Endothelial cell of umbilical vein (primary cell): ENCODE measurements at regions not wholly inside any gene's neighbourhood (a gene's known extent, or its start where the extent isn't known, plus 50 kb on each side); places are given as distances from the start of the nearest gene placed in this dataset.

Experiments used
- BruUV-seq: library from RNA; stranded (reverse); fragments of 400-500 nt; replicated peaks from 2 replicates; lab custom pipeline; 2021; lab: Mats Ljungman, UMichigan
- CTCF ChIA-PET: fragments of 300-600, 350-600 bp; sonication (Branson Sonifier 250); formaldehyde crosslinking; loops from one replicate; lab custom pipeline; 2021; ENCODE audit warnings: antibody characterized with exemption, inconsistent platforms; lab: Charles Lee
- POLR2A ChIA-PET: fragments of 300-600, 350-600 bp; sonication (Branson Sonifier 250); formaldehyde crosslinking; loops from one replicate; lab custom pipeline; 2021; ENCODE audit warnings: antibody characterized with exemption, inconsistent platforms; lab: Charles Lee
- DNase-seq: peaks from one replicate; pipeline ENCODE4 v3.0.0-alpha.2; 2011; ENCODE audit warnings: low read depth, low spot score
- FAIRE-seq: peaks from 2 replicates; lab custom pipeline; 2011; peaks lifted over from hg19 to GRCh38; lab: Jason Lieb, UNC
- H2AFZ ChIP-seq: 2 replicates; pipeline ENCODE4 v1.6.0; 2012; ENCODE audit warnings: low read depth, low read length, control low read depth, inconsistent platforms
- H3K27ac ChIP-seq: 2 replicates; pipeline ENCODE4 v1.5.1; 2011; ENCODE audit warnings: low read depth, mild to moderate bottlenecking, control low read depth, low read length, moderate library complexity; ENCODE audit not compliant: insufficient read depth
- H3K27me3 ChIP-seq, 2 experiments: 2 replicates each; pipeline versions ENCODE4 v1.6.0 to v1.6.1; 2011; ENCODE audit warnings: low read length in 2 of 2, mixed read lengths in 1 of 2; ENCODE audit not compliant: control insufficient read depth in 2 of 2, insufficient read depth in 2 of 2
- H3K36me3 ChIP-seq, 2 experiments: 2 replicates in 1 of 2; 3 replicates in 1 of 2; pipeline ENCODE4 v1.5.1; 2011; ENCODE audit warnings: low read length in 2 of 2, mild to moderate bottlenecking in 1 of 2, moderate library complexity in 1 of 2; ENCODE audit not compliant: control insufficient read depth in 2 of 2, insufficient read depth in 2 of 2; ENCODE audit errors: extremely low read depth in 1 of 2
- H3K4me1 ChIP-seq: 3 replicates; pipeline ENCODE4 v1.5.1; 2011; ENCODE audit warnings: mild to moderate bottlenecking, low read length; ENCODE audit not compliant: control insufficient read depth, insufficient read depth; ENCODE audit errors: extremely low read depth
- H3K4me2 ChIP-seq: 2 replicates; pipeline ENCODE4 v1.6.1; 2011; ENCODE audit warnings: low read length, control low read depth, mixed read lengths; ENCODE audit not compliant: insufficient read depth
- H3K4me3 ChIP-seq, 3 experiments: fragments of 200-600 bp in 1 of 3; sonication (generic), shearing (Covaris generic) in 1 of 3; replicated peaks in 1 of 3; 2 replicates each; pipeline ENCODE4 v1.5.1; 2011 to 2016; ENCODE audit warnings: control low read depth in 3 of 3, low read length in 3 of 3, mild to moderate bottlenecking in 2 of 3, inconsistent platforms in 1 of 3, low read depth in 1 of 3, moderate library complexity in 1 of 3; ENCODE audit not compliant: insufficient read depth in 1 of 3
- H3K79me2 ChIP-seq: 2 replicates; pipeline ENCODE4 v1.6.0; 2012; ENCODE audit warnings: low read length, inconsistent platforms; ENCODE audit not compliant: control insufficient read depth, insufficient read depth
- H3K9ac ChIP-seq: replicated peaks from 2 replicates; pipeline ENCODE3; 2011; ENCODE audit warnings: low read length, control low read depth; ENCODE audit not compliant: insufficient read depth; ENCODE audit errors: extremely low read depth
- H3K9me1 ChIP-seq: replicated peaks from 3 replicates; pipeline ENCODE4 v1.6.0; 2011; ENCODE audit warnings: mild to moderate bottlenecking, low read length; ENCODE audit not compliant: control insufficient read depth, insufficient read depth; ENCODE audit errors: extremely low read depth
- H3K9me3 ChIP-seq: replicated peaks from 2 replicates; pipeline ENCODE4 v1.5.1; 2012; ENCODE audit warnings: low read length, inconsistent platforms; ENCODE audit not compliant: control insufficient read depth, insufficient read depth
- H4K20me1 ChIP-seq: replicated peaks from 2 replicates; pipeline ENCODE3; 2011; ENCODE audit warnings: mild to moderate bottlenecking, low read length; ENCODE audit not compliant: control insufficient read depth, insufficient read depth; ENCODE audit errors: extremely low read depth
- CTCF ChIP-seq, 2 donors: IDR thresholded peaks; 1 replicate in 1 of 2; 2 replicates in 1 of 2; pipeline ENCODE4 v1.5.1; 2011; ENCODE audit warnings: low read length in 2 of 2, mild to moderate bottlenecking in 2 of 2, moderate library complexity in 2 of 2, control low read depth in 1 of 2, inconsistent platforms in 1 of 2, low read depth in 1 of 2; ENCODE audit not compliant: insufficient read depth in 1 of 2; ENCODE audit errors: extremely low read depth in 1 of 2
- EZH2 ChIP-seq: IDR thresholded peaks from 2 replicates; pipeline ENCODE4 v1.6.1; 2012; ENCODE audit warnings: borderline replicate concordance, low read depth, mild to moderate bottlenecking, moderate library complexity, low read length, inconsistent platforms; ENCODE audit not compliant: severe bottlenecking
- FOS ChIP-seq: IDR thresholded peaks from 2 replicates; pipeline ENCODE4 v1.6.1; 2011; ENCODE audit warnings: mild to moderate bottlenecking, low read length, moderate library complexity, borderline replicate concordance; ENCODE audit not compliant: insufficient read depth
- GATA2 ChIP-seq: IDR thresholded peaks from 2 replicates; pipeline ENCODE4 v1.7.0; 2011; ENCODE audit warnings: low read depth, mild to moderate bottlenecking, moderate library complexity, mixed read lengths, low read length; ENCODE audit not compliant: insufficient read length, insufficient read depth
- JUN ChIP-seq: IDR thresholded peaks from 2 replicates; pipeline ENCODE4 v1.6.1; 2011; ENCODE audit warnings: borderline replicate concordance, low read depth; ENCODE audit not compliant: insufficient read length, insufficient read depth
- MYC ChIP-seq: IDR thresholded peaks from one replicate; pipeline ENCODE4 v1.6.1; 2011; ENCODE audit warnings: mild to moderate bottlenecking, low read depth, low read length
- POLR2A ChIP-seq: IDR thresholded peaks from 2 replicates; pipeline ENCODE4 v1.6.1; 2012; ENCODE audit warnings: low read depth, mild to moderate bottlenecking, control low read depth, low read length
- POLR2AphosphoS5 ChIP-seq: IDR thresholded peaks from 2 replicates; pipeline ENCODE4 v1.6.1; 2012; ENCODE audit warnings: low read depth, mild to moderate bottlenecking, control low read depth, low read length, moderate library complexity; ENCODE audit not compliant: insufficient read depth
- dilution Hi-C: fragments of 300-500 bp; cut with MboI; formaldehyde crosslinking; loops from one replicate; pipeline ENCODE4 v1.15.0; 2019; ENCODE audit warnings: low sequenced_read_pairs; ENCODE audit not compliant: extremely low pct_ligation_motif_present
- intact Hi-C: fragments of 100-400 bp; cut with micrococcal nuclease; formaldehyde crosslinking; loops from one replicate; pipeline ENCODE4 v1.10.0; 2022
- TF ChIP-seq, protein P1 (sequence below): IDR thresholded peaks from 2 replicates; pipeline ENCODE4 v1.6.1; 2011; ENCODE audit not compliant: insufficient read depth, insufficient read length

GRCh38 chr7:97430006-97430405 is 301.9 kb upstream of the TAC1 start:
- Histone ChIP-seq H3K9ac (no peak overlapping the region), H3K4me1 (no peaks in the 10 kb centered on the region), H3K4me3 (no peak overlapping the region), H3K36me3 (no peaks in the 10 kb centered on the region), H4K20me1 (no peaks in the 10 kb centered on the region), H3K9me3 (no peaks in the 10 kb centered on the region), H3K27ac (no peak overlapping the region), H3K27me3 (no peaks in the 10 kb centered on the region), H2AFZ (no peak overlapping the region), H3K4me2 (no peak overlapping the region), H3K79me2 (no peaks in the 10 kb centered on the region), H3K9me1 (no peaks in the 10 kb centered on the region)
- dilution Hi-C loops = no loop called here
- no TSS peak for BruUV-seq
- FAIRE-seq = no peak
- DNase-seq = no peak
- ChIA-PET CTCF (no interaction called here), POLR2A (no interaction called here)
- intact Hi-C loops = no loop called here
- no peak for TF ChIP-seq POLR2AphosphoS5
- TF ChIP-seq, protein P1, sequence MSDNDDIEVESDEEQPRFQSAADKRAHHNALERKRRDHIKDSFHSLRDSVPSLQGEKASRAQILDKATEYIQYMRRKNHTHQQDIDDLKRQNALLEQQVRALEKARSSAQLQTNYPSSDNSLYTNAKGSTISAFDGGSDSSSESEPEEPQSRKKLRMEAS = no peak
- no peak for TF ChIP-seq EZH2
- TF ChIP-seq JUN = no peak
- no peak for TF ChIP-seq GATA2
- TF ChIP-seq MYC = no peak
- no peak for TF ChIP-seq POLR2A
- no peak for TF ChIP-seq FOS
- no peak for TF ChIP-seq CTCF (IDR thresholded peaks at IDR 0.05; ENCODE audit: extremely low read depth in 1 of 2, insufficient read depth in 1 of 2, low read depth in 1 of 2, low read length in 2 of 2)
